IPS-NIHi7 (cell line): ENCODE measurements at regions not wholly inside any gene's neighbourhood (a gene's known extent, or its start where the extent isn't known, plus 50 kb on each side); places are given as distances from the start of the nearest gene placed in this dataset.
"Not testable (repeated sequence)": the region's sequence is repeated elsewhere in the genome, so short reads cannot be mapped to it uniquely, and the experiment has no call there.

ENCODE experiments used
- DNase-seq: peaks from one replicate; pipeline ENCODE4 v3.0.0; 2012; ENCODE audit warnings: mixed read lengths; ENCODE audit errors: extremely low spot score

- no peak for DNase-seq
Measured at GRCh38 chr1:19591482-19592091, 52.5 kb upstream of the NBL1 start.

DNA sequence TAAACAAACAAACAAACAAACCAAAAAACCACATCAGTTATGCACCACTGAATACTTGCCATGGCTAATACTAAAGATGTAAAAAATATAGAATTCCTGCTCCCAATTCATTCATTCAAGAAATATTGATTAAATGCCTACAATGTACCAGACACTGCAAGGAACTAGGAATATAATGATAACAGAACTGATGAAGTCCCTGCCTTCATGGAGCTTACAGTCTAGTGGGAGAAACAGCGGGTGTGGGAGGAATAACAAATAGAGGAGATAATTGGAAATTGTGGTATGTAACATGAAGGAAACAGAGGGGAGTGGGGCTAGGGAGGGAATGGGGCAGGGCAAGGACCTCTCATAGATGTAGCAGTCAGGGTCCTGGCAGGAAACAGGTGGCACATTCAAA, 58.6 kb upstream of the NBL1 start:
- no peak for DNase-seq

DNA sequence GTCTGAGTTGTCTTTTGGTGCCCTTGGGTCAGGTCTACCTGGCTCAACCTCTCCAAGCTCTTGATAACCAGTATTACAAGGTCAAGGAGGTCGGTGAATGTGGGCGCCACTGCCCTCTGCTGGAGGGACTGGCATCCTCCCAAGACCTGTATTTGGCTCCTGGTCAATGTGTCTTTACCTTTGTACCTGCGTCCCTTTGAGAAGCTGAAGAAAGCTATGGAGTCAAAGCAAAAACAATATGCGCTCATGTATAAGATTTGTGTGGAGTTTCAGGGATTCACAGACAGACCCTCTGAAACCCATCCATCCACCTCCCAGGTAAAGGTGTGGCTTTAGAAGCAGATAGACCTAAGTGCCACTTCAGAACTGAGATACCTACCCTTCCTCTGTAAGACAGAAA, 61.8 kb upstream of the NBL1 start:
- peak; percentile 86 for DNase-seq

DNA sequence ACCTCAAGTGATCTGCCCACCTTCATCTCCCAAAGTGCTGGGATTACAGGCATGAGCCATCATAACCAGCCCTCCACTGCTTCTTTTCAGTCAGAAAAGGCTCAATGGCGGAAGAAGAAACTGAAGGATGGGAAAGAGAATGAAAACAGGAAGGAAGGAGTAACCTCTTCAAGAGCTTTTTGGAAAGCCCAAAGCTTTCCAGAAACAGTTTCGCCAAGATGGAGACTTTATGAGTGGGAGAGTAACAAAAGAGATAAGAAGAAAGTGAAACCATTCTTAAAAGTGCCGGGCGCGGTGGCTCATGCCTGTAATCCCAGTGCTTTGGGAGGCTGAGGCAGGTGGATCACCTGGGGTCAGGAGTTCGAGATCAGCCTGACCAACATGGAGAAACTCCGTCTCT, 62.7 kb upstream of the NBL1 start:
- no peak for DNase-seq

DNA sequence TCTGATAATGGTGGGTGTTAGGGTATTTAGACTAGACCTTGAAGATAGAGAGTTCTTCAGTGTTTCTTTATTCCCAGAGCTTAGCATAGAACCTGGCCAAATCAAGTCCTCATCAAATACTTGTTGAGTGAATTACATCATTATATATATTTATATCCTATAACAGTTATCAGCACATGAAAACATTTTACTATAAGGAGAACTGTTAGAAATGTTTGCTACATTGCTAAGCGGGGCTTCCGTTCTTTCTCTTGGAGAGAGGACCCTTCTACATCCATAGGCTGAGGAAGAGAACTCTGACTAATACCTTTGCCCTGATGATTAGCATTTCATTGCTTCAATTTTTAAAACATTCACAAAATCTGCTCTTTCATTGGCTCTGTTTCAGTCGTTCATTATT, 66.5 kb upstream of the NBL1 start:
- no peak for DNase-seq

GRCh38 chr1:19577036-19577435, 67.1 kb upstream of the NBL1 start:
- no peak for DNase-seq

DNA sequence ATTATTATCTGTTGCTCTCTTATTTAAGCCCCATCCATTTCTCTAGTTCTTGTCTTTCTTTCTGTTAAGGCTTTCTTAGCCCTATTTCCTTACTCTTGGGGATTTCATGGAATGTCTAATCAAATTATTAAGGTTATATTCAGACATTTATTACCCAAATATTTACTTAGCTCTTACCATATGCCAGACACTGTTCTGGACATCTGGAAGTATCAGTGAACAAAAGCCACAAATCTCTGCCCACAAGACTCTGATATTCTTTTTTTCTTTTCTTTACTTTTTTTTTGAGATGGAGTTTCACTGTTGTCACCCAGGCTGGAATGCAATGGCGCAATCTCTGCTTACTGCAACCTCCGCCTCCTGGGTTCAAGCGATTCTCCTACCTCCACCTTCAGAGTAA, 74.3 kb upstream of the NBL1 start:
- no peak for DNase-seq

DNA sequence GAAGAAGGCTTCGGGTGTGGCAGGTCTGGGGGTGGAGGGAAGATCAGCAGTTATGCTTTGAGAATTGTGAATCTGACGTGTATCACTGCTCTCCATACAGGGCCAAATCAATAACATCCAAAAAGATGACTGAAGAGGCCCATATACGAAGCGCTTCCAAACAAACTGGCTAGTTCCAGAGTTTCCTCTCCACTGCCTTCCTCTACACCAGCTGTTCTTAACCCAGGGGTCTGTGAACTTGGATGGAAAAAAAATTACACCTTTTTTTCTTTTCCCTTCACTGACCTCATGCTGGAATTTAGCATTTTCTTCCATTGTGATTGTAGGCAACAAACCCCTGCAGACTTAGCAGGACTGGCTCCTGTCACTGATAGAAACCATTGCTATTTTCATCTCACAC, 77.1 kb upstream of the NBL1 start:
- no peak for DNase-seq

DNA sequence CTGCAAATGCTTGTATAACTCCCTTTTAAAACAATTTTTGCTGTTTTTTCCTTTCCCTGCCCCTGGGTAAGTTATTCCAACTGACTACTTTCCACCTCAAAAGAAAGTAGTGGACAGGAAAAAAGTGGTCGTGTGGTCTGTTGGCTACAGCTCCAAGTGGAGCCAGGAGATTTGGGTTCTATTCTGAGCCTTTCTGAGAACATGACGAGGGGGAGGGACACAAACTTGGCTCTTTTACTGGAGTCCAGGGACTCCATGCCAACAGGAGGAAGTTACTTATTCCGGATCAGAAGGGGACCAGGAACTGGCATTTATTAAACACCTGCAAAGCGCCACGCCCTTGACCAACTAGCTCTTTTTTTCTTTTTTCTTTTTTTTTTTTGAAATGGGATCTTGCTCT, 79.0 kb upstream of the CAPZB start:
- no peak for DNase-seq

DNA sequence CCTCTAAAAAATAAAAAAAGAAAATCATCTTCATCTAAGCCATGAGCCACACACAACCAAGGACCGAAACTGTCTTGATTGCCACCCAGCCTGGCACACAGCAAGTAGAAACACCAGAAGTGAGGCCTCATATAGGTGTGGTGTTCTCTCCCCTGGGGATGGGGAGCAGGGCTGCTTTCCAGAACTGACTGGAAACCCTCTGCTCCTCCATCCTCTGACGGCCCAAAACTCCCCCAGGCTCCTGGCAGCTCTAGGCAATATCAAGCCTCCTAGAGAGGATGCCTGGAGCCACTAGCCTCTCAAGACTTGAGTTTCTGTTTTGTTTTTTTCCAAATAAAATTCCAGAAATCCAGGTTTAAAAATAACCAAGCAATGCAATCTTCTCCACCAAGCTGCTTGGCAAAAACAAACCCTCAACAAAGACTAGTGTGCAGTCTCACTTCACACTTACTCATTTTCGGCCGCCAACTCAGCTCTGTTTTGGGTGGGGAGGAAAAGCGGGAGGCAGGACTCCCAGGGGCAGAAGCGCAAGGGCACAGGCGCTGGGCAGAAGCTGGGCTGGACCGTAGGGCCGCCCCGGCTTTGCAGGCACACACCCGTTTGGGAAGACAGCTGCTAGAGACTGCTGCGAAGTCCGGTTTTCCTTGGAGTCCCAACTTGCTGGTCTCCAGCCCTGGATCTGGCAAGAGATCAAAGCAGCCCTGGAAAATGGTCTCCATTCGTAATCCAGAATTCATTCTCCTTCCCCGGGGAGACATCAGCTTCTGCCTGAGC, 78.2 kb upstream of the CAPZB start:
- DNase-seq: no peak

DNA sequence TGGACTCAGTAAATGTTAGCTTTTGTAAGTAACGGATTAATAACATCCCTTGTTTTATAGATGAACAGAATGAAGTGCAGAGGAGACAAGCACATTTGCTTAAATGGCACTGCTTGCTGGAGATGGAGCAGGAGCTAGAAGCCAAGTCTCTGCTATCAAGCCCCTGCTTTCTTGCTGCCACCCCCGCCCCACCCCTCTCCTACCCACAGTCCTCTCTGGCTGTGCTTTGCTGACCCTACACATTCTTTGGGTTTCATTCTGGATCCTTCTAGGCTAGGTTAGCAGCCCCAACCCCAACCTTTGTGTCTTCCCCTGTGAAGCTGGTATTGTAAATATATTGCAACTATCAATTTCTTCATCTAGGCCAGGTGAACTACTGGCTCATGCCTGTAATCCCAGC, 77.5 kb upstream of the CAPZB start:
- DNase-seq: no peak

GRCh38 chr1:19560480-19560879, 75.1 kb upstream of the CAPZB start:
- no peak for DNase-seq

- DNase-seq: no peak
Measured at GRCh38 chr1:19559641-19560040, 74.3 kb upstream of the CAPZB start.

DNA sequence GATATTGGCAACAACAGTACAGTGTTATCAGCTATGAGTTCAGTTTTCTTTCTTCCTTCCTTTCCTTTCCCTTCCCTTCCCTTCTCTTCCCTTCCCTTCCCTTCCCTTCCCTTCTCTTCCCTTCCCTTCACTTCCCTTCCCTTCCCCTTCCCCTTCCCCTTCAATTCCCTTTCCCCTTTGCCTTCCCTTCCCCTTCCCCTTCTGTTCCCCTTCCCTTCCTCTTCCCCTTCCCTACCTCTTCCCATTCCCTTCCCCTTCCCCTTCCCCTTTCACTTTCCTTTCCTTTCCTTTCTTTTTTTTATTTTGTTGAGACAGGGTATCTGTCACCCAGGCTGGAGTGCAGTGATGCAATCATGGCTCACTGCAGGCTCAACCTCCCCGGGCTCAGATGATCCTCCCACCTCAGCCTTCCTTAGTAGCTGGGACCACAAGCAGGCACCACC, 72.3 kb upstream of the CAPZB start:
- no peak for DNase-seq

GRCh38 chr1:19554090-19554489, 68.8 kb upstream of the CAPZB start:
- no peak for DNase-seq

- DNase-seq: no peak
Measured at GRCh38 chr1:19552291-19553010, 67.1 kb upstream of the CAPZB start.

GRCh38 chr1:19551837-19552236, 66.5 kb upstream of the CAPZB start:
- not testable (repeated sequence) for DNase-seq

GRCh38 chr1:19550437-19550836, 65.1 kb upstream of the CAPZB start:
- not testable (repeated sequence) for DNase-seq

- DNase-seq: no peak
Measured at GRCh38 chr1:19547814-19548213, 62.5 kb upstream of the CAPZB start.

- DNase-seq: no peak
Measured at GRCh38 chr1:19536519-19536918, 51.2 kb upstream of the CAPZB start.

DNA sequence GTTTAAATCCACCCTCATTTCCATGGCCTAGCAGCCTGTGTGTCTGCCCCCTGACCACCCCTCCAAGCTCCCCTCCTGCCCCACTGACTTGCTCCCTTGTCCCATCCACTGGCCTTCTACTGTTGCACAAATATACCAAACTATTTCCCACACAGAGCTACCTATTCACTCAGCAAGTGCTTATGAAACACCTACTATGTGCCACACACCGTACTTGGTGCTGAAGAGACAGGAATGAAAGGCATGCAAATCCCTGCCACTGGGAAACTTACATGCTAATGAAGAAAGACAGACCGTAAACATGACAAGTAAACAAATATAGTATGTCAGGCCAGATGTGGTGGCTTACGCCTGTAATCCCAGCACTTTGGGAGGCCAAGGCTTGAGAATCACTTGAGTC, 49.9 kb upstream of the CAPZB start:
- no peak for DNase-seq
